ENCODE measurements at regions not wholly inside any gene's neighbourhood (a gene's known extent, or its start where the extent isn't known, plus 50 kb on each side); places are given as distances from the start of the nearest gene placed in this dataset.

- Mint-ChIP-seq H3K36me3 (ENCODE audit: insufficient read depth in 1 of 3, low read depth in 3 of 3) (no peaks in the 10 kb centered on the region; a peak in 1 of 7 replicates), H3K27me3 (ENCODE audit: low read depth) (peaks cover 15% of the 10 kb centered on the region)
Observed at GRCh38 chr11:76280882-76281557, 74.7 kb upstream of the WNT11 start.

More at GRCh38 chr11:76280882-76281557, 74.7 kb upstream of the WNT11 start:
- Histone ChIP-seq H4K8ac (replicated peaks; ENCODE audit: insufficient read length, low read depth, low read length) (no peak overlapping the region), H3K4ac (ENCODE audit: low read depth, low read length) (no peak overlapping the region), H3K79me1 (ENCODE audit: insufficient read depth, low read depth, low read length, poor library complexity, severe bottlenecking) (no peaks in the 10 kb centered on the region), H2BK12ac (ENCODE audit: insufficient read length, low read depth, low read length) (no peak overlapping the region), H2AK5ac (ENCODE audit: insufficient read length, low read length) (no peak overlapping the region), H2BK15ac (ENCODE audit: low read depth, low read length) (no peak overlapping the region), H3K23me2 (ENCODE audit: insufficient read length, low read depth, low read length, poor library complexity, severe bottlenecking) (no peaks in the 10 kb centered on the region), H2BK5ac (ENCODE audit: insufficient read length, low read length) (no peak overlapping the region), H3K9me3 (ENCODE audit: control insufficient read depth, low read depth, low read length) (no peaks in the 10 kb centered on the region), H3K56ac (ENCODE audit: insufficient read length, low read depth, low read length) (no peak overlapping the region), H3K79me2 (ENCODE audit: insufficient read depth, low read length) (no peaks in the 10 kb centered on the region), H2AFZ (ENCODE audit: low read length) (no peak overlapping the region), H4K20me1 (ENCODE audit: control insufficient read depth, insufficient read depth, insufficient read length) (no peaks in the 10 kb centered on the region), H3K23ac (ENCODE audit: insufficient read length, low read depth, low read length) (no peak overlapping the region), H3K9ac (ENCODE audit: extremely low read depth, insufficient read length, low read length) (no peak overlapping the region), H3K18ac (ENCODE audit: insufficient read length, low read depth, low read length) (no peak overlapping the region), H4K5ac (ENCODE audit: insufficient read length, low read depth, low read length) (no peak overlapping the region), H3K4me2 (ENCODE audit: insufficient read depth, insufficient read length, low read length) (no peak overlapping the region), H3K27me3 (ENCODE audit: insufficient read depth, low read length) (no peaks in the 10 kb centered on the region), H3K14ac (ENCODE audit: insufficient read depth, low read length) (no peak overlapping the region; the same call in 1 of the 2 replicates), H3K4me1 (ENCODE audit: insufficient read depth, low read length) (peaks cover 2% of the 10 kb centered on the region; the same call in 1 of the 2 replicates), H3K27ac (ENCODE audit: insufficient read length, low read depth, low read length) (no peak overlapping the region), H3T11ph (ENCODE audit: low read length) (no peak overlapping the region), H4K91ac (ENCODE audit: insufficient read length, low read depth, low read length) (no peak overlapping the region), H2BK20ac (ENCODE audit: low read depth, low read length, poor library complexity, severe bottlenecking) (no peak overlapping the region), H2BK120ac (ENCODE audit: low read depth, low read length, poor library complexity, severe bottlenecking) (no peak overlapping the region)
- no peak overlapping the region for H3K4me3 Mint-ChIP-seq
- no CpG with 5 or more reads among the region's 15 CpGs for WGBS (ENCODE audit: extremely low coverage, insufficient read length, low lambda C conversion rate)
- H3K27ac Mint-ChIP-seq = no peak overlapping the region
- no peak for DNase-seq
- TF ChIP-seq, protein P1, sequence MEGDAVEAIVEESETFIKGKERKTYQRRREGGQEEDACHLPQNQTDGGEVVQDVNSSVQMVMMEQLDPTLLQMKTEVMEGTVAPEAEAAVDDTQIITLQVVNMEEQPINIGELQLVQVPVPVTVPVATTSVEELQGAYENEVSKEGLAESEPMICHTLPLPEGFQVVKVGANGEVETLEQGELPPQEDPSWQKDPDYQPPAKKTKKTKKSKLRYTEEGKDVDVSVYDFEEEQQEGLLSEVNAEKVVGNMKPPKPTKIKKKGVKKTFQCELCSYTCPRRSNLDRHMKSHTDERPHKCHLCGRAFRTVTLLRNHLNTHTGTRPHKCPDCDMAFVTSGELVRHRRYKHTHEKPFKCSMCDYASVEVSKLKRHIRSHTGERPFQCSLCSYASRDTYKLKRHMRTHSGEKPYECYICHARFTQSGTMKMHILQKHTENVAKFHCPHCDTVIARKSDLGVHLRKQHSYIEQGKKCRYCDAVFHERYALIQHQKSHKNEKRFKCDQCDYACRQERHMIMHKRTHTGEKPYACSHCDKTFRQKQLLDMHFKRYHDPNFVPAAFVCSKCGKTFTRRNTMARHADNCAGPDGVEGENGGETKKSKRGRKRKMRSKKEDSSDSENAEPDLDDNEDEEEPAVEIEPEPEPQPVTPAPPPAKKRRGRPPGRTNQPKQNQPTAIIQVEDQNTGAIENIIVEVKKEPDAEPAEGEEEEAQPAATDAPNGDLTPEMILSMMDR (conservative IDR thresholded peaks at IDR 0.05) = no peak
- H3K9me3 Mint-ChIP-seq = no peaks in the 10 kb centered on the region
- H3K4me1 Mint-ChIP-seq = peaks cover 30 to 44% of the 10 kb centered on the region in 2 experiments

All from H9 (cell line).